IMR-90 (cell line): ENCODE measurements at regions not wholly inside any gene's neighbourhood (a gene's known extent, or its start where the extent isn't known, plus 50 kb on each side); places are given as distances from the start of the nearest gene placed in this dataset.

Experiments used
- BHLHE40 ChIP-seq: fragments of 150-350 bp; IDR thresholded peaks from 2 replicates; pipeline ENCODE4 v1.6.1; 2016; ENCODE audit warnings: mild to moderate bottlenecking, low read depth, low read length
- MAZ ChIP-seq: IDR thresholded peaks from 2 replicates; pipeline ENCODE4 v1.6.1; 2012; ENCODE audit warnings: low read depth, mild to moderate bottlenecking, low read length, improper control_type of control experiment, moderate library complexity, borderline replicate concordance

DNA sequence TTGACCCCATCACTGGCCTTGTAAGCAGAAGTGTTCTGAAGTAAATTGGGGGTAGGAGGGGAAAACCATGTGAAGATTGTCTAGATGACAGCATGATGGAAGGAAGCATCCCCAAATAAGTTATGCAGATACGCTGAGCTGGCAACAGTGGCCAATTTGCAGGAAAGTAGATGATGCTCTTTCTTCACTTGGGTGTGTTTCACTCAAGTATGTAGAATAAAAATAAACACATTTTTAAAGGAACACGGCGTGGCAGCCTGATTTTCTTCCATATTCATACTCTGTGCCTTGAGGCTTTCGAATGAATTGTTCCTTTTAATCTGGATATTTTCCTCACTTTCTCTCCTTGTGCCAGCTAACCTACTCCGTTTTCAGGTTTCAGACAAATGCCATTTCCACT is 295.5 kb upstream of the DPYD start:
- TF ChIP-seq MAZ (no peak), BHLHE40 (no peak)
